NB4 (cell line): ENCODE measurements at regions not wholly inside any gene's neighbourhood (a gene's known extent, or its start where the extent isn't known, plus 50 kb on each side); places are given as distances from the start of the nearest gene placed in this dataset.

ENCODE experiments used
- CTCF ChIP-seq: IDR thresholded peaks from one replicate; pipeline ENCODE4 v1.5.1; 2012; ENCODE audit warnings: low read depth, low read length
- MAX ChIP-seq: IDR thresholded peaks from 2 replicates; pipeline ENCODE4 v1.6.1; 2011; ENCODE audit warnings: low read depth, low read length
- MYC ChIP-seq: IDR thresholded peaks from 2 replicates; pipeline ENCODE4 v1.6.1; 2011; ENCODE audit warnings: low read depth, low read length
- POLR2A ChIP-seq: IDR thresholded peaks from 2 replicates; pipeline ENCODE4 v1.6.1; 2011; ENCODE audit warnings: mild to moderate bottlenecking; ENCODE audit not compliant: insufficient read length; ENCODE audit errors: extremely low read depth

- TF ChIP-seq CTCF (no peak), MYC (no peak), POLR2A (no peak), MAX (no peak)
Measured at GRCh38 chr4:54942721-54943120, 182.7 kb downstream of the KDR start.
